ENCODE measurements at regions not wholly inside any gene's neighbourhood (a gene's known extent, or its start where the extent isn't known, plus 50 kb on each side); places are given as distances from the start of the nearest gene placed in this dataset.

- Mint-ChIP-seq H3K4me3 (no peak overlapping the region), H3K9me3 (no peaks in the 10 kb centered on the region), H3K27me3 (ENCODE audit: low read depth) (peaks cover 10% of the 10 kb centered on the region), H3K4me1 (peaks cover 9% of the 10 kb centered on the region), H3K27ac (no peak overlapping the region), H3K36me3 (no peaks in the 10 kb centered on the region)
- TF ChIP-seq CTCF (IDR thresholded peaks at IDR 0.05; ENCODE audit: unreplicated experiment): no peak
- no peak for DNase-seq (ENCODE audit: low spot score in 2 of 2, unreplicated experiment in 2 of 2)
Measured at GRCh38 chr5:152337484-152337883, 67.6 kb downstream of the NMUR2 start.

- Mint-ChIP-seq H3K27ac (no peak overlapping the region), H3K4me1 (peaks cover 9% of the 10 kb centered on the region), H3K4me3 (no peak overlapping the region), H3K27me3 (ENCODE audit: low read depth) (peaks cover 13% of the 10 kb centered on the region), H3K36me3 (no peaks in the 10 kb centered on the region), H3K9me3 (no peaks in the 10 kb centered on the region)
- no peak for TF ChIP-seq CTCF (IDR thresholded peaks at IDR 0.05; ENCODE audit: unreplicated experiment)
- DNase-seq (ENCODE audit: low spot score in 2 of 2, unreplicated experiment in 2 of 2): no peak
Measured at GRCh38 chr5:152335461-152335860, 69.6 kb downstream of the NMUR2 start.

GRCh38 chr5:152332716-152333460 is 72.2 kb downstream of the NMUR2 start:
- Mint-ChIP-seq H3K36me3 (no peaks in the 10 kb centered on the region), H3K9me3 (no peaks in the 10 kb centered on the region), H3K27me3 (ENCODE audit: low read depth) (peaks cover 9% of the 10 kb centered on the region), H3K4me3 (no peak overlapping the region), H3K27ac (no peak overlapping the region), H3K4me1 (peaks cover 9% of the 10 kb centered on the region)
- no peak for DNase-seq (ENCODE audit: low spot score in 2 of 2, unreplicated experiment in 2 of 2)
- TF ChIP-seq CTCF (IDR thresholded peaks at IDR 0.05; ENCODE audit: unreplicated experiment): no peak

GRCh38 chr5:152331718-152332117 is 73.4 kb downstream of the NMUR2 start:
- H3K27me3 Mint-ChIP-seq (ENCODE audit: low read depth): peaks cover 9% of the 10 kb centered on the region
- no peak for DNase-seq (ENCODE audit: low spot score in 2 of 2, unreplicated experiment in 2 of 2)
- no peak overlapping the region for H3K27ac Mint-ChIP-seq
- H3K36me3 Mint-ChIP-seq: no peaks in the 10 kb centered on the region
- H3K4me1 Mint-ChIP-seq: peaks cover 9% of the 10 kb centered on the region
- H3K4me3 Mint-ChIP-seq: no peak overlapping the region
- peaks cover 4% of the 10 kb centered on the region for H3K9me3 Mint-ChIP-seq
- TF ChIP-seq CTCF (IDR thresholded peaks at IDR 0.05; ENCODE audit: unreplicated experiment): no peak

- DNase-seq (ENCODE audit: low spot score in 2 of 2, unreplicated experiment in 2 of 2): no peak
- TF ChIP-seq CTCF (IDR thresholded peaks at IDR 0.05; ENCODE audit: unreplicated experiment): no peak
- Mint-ChIP-seq H3K27ac (no peak overlapping the region), H3K9me3 (peaks cover 11% of the 10 kb centered on the region), H3K4me3 (no peak overlapping the region), H3K4me1 (peaks cover 9% of the 10 kb centered on the region), H3K27me3 (ENCODE audit: low read depth) (peaks cover 9% of the 10 kb centered on the region), H3K36me3 (no peaks in the 10 kb centered on the region)
Measured at GRCh38 chr5:152331006-152331405, 74.1 kb downstream of the NMUR2 start.

All from mesothelial cell of epicardium (in vitro differentiated cells).